HEK293T (cell line): ENCODE measurements at regions not wholly inside any gene's neighbourhood (a gene's known extent, or its start where the extent isn't known, plus 50 kb on each side); places are given as distances from the start of the nearest gene placed in this dataset.

ENCODE experiments used
- ARNT ChIP-seq: fragments of 450-650 bp; IDR thresholded peaks from 2 replicates; pipeline ENCODE4 v1.6.1; 2017; ENCODE audit warnings: mild to moderate bottlenecking
- CTBP1 ChIP-seq: fragments of 450-650 bp; IDR thresholded peaks from 2 replicates; pipeline ENCODE4 v1.6.1; 2016; ENCODE audit warnings: borderline replicate concordance
- ELF4 ChIP-seq: fragments of 450-650 bp; IDR thresholded peaks from 2 replicates; pipeline ENCODE4 v1.6.1; 2017; ENCODE audit warnings: antibody characterized with exemption
- FOXA1 ChIP-seq: fragments of 450-650 bp; IDR thresholded peaks from 2 replicates; pipeline ENCODE4 v1.6.1; 2016; ENCODE audit warnings: mild to moderate bottlenecking
- FOXK2 ChIP-seq: fragments of 450-650 bp; IDR thresholded peaks from 2 replicates; pipeline ENCODE4 v1.6.1; 2016; ENCODE audit warnings: mild to moderate bottlenecking
- FOXM1 ChIP-seq: fragments of 450-650 bp; IDR thresholded peaks from 2 replicates; pipeline ENCODE4 v1.6.1; 2017; ENCODE audit warnings: mild to moderate bottlenecking, borderline replicate concordance
- HDGF ChIP-seq: fragments of 450-650 bp; IDR thresholded peaks from 2 replicates; pipeline ENCODE4 v1.6.1; 2017; ENCODE audit warnings: antibody characterized with exemption, borderline replicate concordance
- LEF1 ChIP-seq: fragments of 450-650 bp; IDR thresholded peaks from 2 replicates; pipeline ENCODE4 v1.6.1; 2017; ENCODE audit warnings: mild to moderate bottlenecking, borderline replicate concordance
- NFRKB ChIP-seq: fragments of 450-650 bp; IDR thresholded peaks from 2 replicates; pipeline ENCODE4 v1.6.1; 2016; ENCODE audit warnings: mild to moderate bottlenecking, moderate library complexity
- SP1 ChIP-seq: fragments of 450-650 bp; IDR thresholded peaks from 2 replicates; pipeline ENCODE4 v1.6.1; 2017
- SUZ12 ChIP-seq: fragments of 450-650 bp; IDR thresholded peaks from 2 replicates; pipeline ENCODE4 v1.6.1; 2016; ENCODE audit warnings: mild to moderate bottlenecking
- TARDBP ChIP-seq: fragments of 450-650 bp; IDR thresholded peaks from 2 replicates; pipeline ENCODE4 v1.6.1; 2016
- TF ChIP-seq, protein P1 (sequence below): fragments of 450-650 bp; IDR thresholded peaks from 2 replicates; pipeline ENCODE4 v1.6.1; 2016

GRCh38 chr2:65746931-65747675, 314.7 kb upstream of the SPRED2 start:
- no peak for TF ChIP-seq TARDBP
- no peak for TF ChIP-seq HDGF
- TF ChIP-seq, protein P1, sequence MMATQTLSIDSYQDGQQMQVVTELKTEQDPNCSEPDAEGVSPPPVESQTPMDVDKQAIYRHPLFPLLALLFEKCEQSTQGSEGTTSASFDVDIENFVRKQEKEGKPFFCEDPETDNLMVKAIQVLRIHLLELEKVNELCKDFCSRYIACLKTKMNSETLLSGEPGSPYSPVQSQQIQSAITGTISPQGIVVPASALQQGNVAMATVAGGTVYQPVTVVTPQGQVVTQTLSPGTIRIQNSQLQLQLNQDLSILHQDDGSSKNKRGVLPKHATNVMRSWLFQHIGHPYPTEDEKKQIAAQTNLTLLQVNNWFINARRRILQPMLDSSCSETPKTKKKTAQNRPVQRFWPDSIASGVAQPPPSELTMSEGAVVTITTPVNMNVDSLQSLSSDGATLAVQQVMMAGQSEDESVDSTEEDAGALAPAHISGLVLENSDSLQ: no peak
- TF ChIP-seq ARNT: no peak
- TF ChIP-seq FOXM1: no peak
- no peak for TF ChIP-seq LEF1
- no peak for TF ChIP-seq ELF4
- no peak for TF ChIP-seq SUZ12
- TF ChIP-seq FOXK2: no peak
- TF ChIP-seq CTBP1: no peak
- TF ChIP-seq SP1: no peak
- TF ChIP-seq FOXA1: no peak
- no peak for TF ChIP-seq NFRKB
